HEK293T (cell line): ENCODE measurements at regions not wholly inside any gene's neighbourhood (a gene's known extent, or its start where the extent isn't known, plus 50 kb on each side); places are given as distances from the start of the nearest gene placed in this dataset.

Experiments
- CTCF ChIA-PET: fragments of 350-600 bp; formaldehyde crosslinking; extraction: SDS; loops from one replicate; lab custom pipeline; 2021; ENCODE audit warnings: antibody characterized with exemption, inconsistent platforms; lab: Yijun Ruan, JAX
- POLR2A ChIA-PET: fragments of 350-600 bp; formaldehyde crosslinking; extraction: SDS; loops from one replicate; lab custom pipeline; 2020; ENCODE audit warnings: antibody characterized with exemption, inconsistent platforms; lab: Yijun Ruan, JAX
- DNase-seq: peaks from one replicate; pipeline ENCODE4 v3.0.0; 2012; ENCODE audit warnings: mixed read lengths; ENCODE audit errors: extremely low spot score
- ARNT ChIP-seq: fragments of 450-650 bp; IDR thresholded peaks from 2 replicates; pipeline ENCODE4 v1.6.1; 2017; ENCODE audit warnings: mild to moderate bottlenecking
- BHLHE40 ChIP-seq: fragments of 450-650 bp; IDR thresholded peaks from 2 replicates; pipeline ENCODE4 v1.6.1; 2016; ENCODE audit warnings: mild to moderate bottlenecking, moderate library complexity, borderline replicate concordance
- CTBP1 ChIP-seq: fragments of 450-650 bp; IDR thresholded peaks from 2 replicates; pipeline ENCODE4 v1.6.1; 2016; ENCODE audit warnings: borderline replicate concordance
- ELF4 ChIP-seq: fragments of 450-650 bp; IDR thresholded peaks from 2 replicates; pipeline ENCODE4 v1.6.1; 2017; ENCODE audit warnings: antibody characterized with exemption
- FOXA1 ChIP-seq: fragments of 450-650 bp; IDR thresholded peaks from 2 replicates; pipeline ENCODE4 v1.6.1; 2016; ENCODE audit warnings: mild to moderate bottlenecking
- FOXK2 ChIP-seq: fragments of 450-650 bp; IDR thresholded peaks from 2 replicates; pipeline ENCODE4 v1.6.1; 2016; ENCODE audit warnings: mild to moderate bottlenecking
- FOXM1 ChIP-seq: fragments of 450-650 bp; IDR thresholded peaks from 2 replicates; pipeline ENCODE4 v1.6.1; 2017; ENCODE audit warnings: mild to moderate bottlenecking, borderline replicate concordance
- HDGF ChIP-seq: fragments of 450-650 bp; IDR thresholded peaks from 2 replicates; pipeline ENCODE4 v1.6.1; 2017; ENCODE audit warnings: antibody characterized with exemption, borderline replicate concordance
- L3MBTL2 ChIP-seq: fragments of 450-650 bp; conservative IDR thresholded peaks from 2 replicates; pipeline ENCODE4 v1.6.1; 2016; ENCODE audit warnings: mild to moderate bottlenecking
- LEF1 ChIP-seq: fragments of 450-650 bp; IDR thresholded peaks from 2 replicates; pipeline ENCODE4 v1.6.1; 2017; ENCODE audit warnings: mild to moderate bottlenecking, borderline replicate concordance
- NFRKB ChIP-seq: fragments of 450-650 bp; IDR thresholded peaks from 2 replicates; pipeline ENCODE4 v1.6.1; 2016; ENCODE audit warnings: mild to moderate bottlenecking, moderate library complexity
- PKNOX1 ChIP-seq: fragments of 450-650 bp; IDR thresholded peaks from 2 replicates; pipeline ENCODE4 v1.6.1; 2016
- SP1 ChIP-seq: fragments of 450-650 bp; IDR thresholded peaks from 2 replicates; pipeline ENCODE4 v1.6.1; 2017
- SUZ12 ChIP-seq: fragments of 450-650 bp; IDR thresholded peaks from 2 replicates; pipeline ENCODE4 v1.6.1; 2016; ENCODE audit warnings: mild to moderate bottlenecking
- TARDBP ChIP-seq: fragments of 450-650 bp; IDR thresholded peaks from 2 replicates; pipeline ENCODE4 v1.6.1; 2016
- ZNF384 ChIP-seq: fragments of 450-650 bp; IDR thresholded peaks from 2 replicates; pipeline ENCODE4 v1.6.1; 2016

GRCh38 chr4:17301869-17302268 lies 210.0 kb downstream of the QDPR start:
- no peak for TF ChIP-seq FOXK2
- TF ChIP-seq CTBP1: no peak
- TF ChIP-seq LEF1: no peak
- TF ChIP-seq FOXA1: no peak
- no peak for TF ChIP-seq L3MBTL2
- no peak for TF ChIP-seq NFRKB
- TF ChIP-seq HDGF: no peak
- no peak for TF ChIP-seq TARDBP
- TF ChIP-seq FOXM1: no peak
- no peak for TF ChIP-seq BHLHE40
- no peak for TF ChIP-seq SUZ12
- TF ChIP-seq ZNF384: no peak
- no peak for TF ChIP-seq ARNT
- no peak for TF ChIP-seq PKNOX1
- TF ChIP-seq ELF4: no peak
- TF ChIP-seq SP1: no peak
- ChIA-PET CTCF (no interaction called here), POLR2A (no interaction called here)
- no peak for DNase-seq

- ChIA-PET CTCF (no interaction called here), POLR2A (no interaction called here)
- DNase-seq: no peak
- no peak for TF ChIP-seq BHLHE40
- no peak for TF ChIP-seq ELF4
- no peak for TF ChIP-seq SP1
- TF ChIP-seq L3MBTL2: no peak
- TF ChIP-seq HDGF: no peak
- no peak for TF ChIP-seq SUZ12
- TF ChIP-seq ARNT: no peak
- TF ChIP-seq FOXK2: no peak
These were observed 210.6 kb downstream of the QDPR start for GRCh38 chr4:17301266-17301665.

- POLR2A ChIA-PET: no interaction called here
- CTCF ChIA-PET: no interaction called here
- TF ChIP-seq SP1: no peak
- TF ChIP-seq NFRKB: no peak
- TF ChIP-seq L3MBTL2: no peak
- TF ChIP-seq FOXA1: no peak
- TF ChIP-seq ZNF384: no peak
- no peak for TF ChIP-seq SUZ12
- TF ChIP-seq ARNT: no peak
- no peak for TF ChIP-seq BHLHE40
- no peak for TF ChIP-seq LEF1
- no peak for TF ChIP-seq PKNOX1
- no peak for TF ChIP-seq FOXK2
- TF ChIP-seq HDGF: no peak
- no peak for TF ChIP-seq TARDBP
- no peak for TF ChIP-seq ELF4
- no peak for TF ChIP-seq FOXM1
- no peak for DNase-seq
These were observed 214.7 kb downstream of the QDPR start for GRCh38 chr4:17296921-17297890.

- POLR2A ChIA-PET: no interaction called here
- TF ChIP-seq ZNF384 (no peak), NFRKB (no peak), TARDBP (no peak), CTBP1 (no peak), ARNT (no peak), BHLHE40 (no peak), FOXA1 (no peak), FOXM1 (no peak), PKNOX1 (no peak), SP1 (no peak), L3MBTL2 (no peak), FOXK2 (no peak), LEF1 (no peak), SUZ12 (no peak), HDGF (no peak), ELF4 (no peak)
- CTCF ChIA-PET: no interaction called here
- no peak for DNase-seq
These were observed 218.0 kb downstream of the QDPR start for GRCh38 chr4:17293901-17294300.

GRCh38 chr4:17288151-17288550 lies 223.7 kb downstream of the QDPR start:
- ChIA-PET CTCF (interaction anchor here (1.5 kb wide), 1 partner anchor 11 kb away, joined by 4 read pairs; no protein-coding TSS in a partner anchor), POLR2A (no interaction called here)
- DNase-seq: no peak
- no peak for TF ChIP-seq ZNF384
- TF ChIP-seq ELF4: no peak
- no peak for TF ChIP-seq TARDBP
- TF ChIP-seq LEF1: no peak
- no peak for TF ChIP-seq FOXM1
- no peak for TF ChIP-seq SP1
- no peak for TF ChIP-seq BHLHE40
- no peak for TF ChIP-seq CTBP1
